IMR-90 (cell line): ENCODE measurements at regions not wholly inside any gene's neighbourhood (a gene's known extent, or its start where the extent isn't known, plus 50 kb on each side); places are given as distances from the start of the nearest gene placed in this dataset.

Experiments used
- ATAC-seq: fragments of 200-7000 bp; cut with Tn5 transposase; 2 replicates; pipeline ENCODE4 v1.9.1; 2020; ENCODE audit warnings: low read depth, mild to moderate bottlenecking, moderate library complexity
- BruUV-seq: library from RNA; stranded (reverse); fragments of 400-500 nt; replicated peaks from 2 replicates; lab custom pipeline; 2021; lab: Mats Ljungman, UMichigan
- CTCF ChIA-PET: fragments of 300-600 bp; formaldehyde crosslinking; extraction: SDS; loops from one replicate; lab custom pipeline; 2021; ENCODE audit warnings: antibody characterized with exemption; lab: Yijun Ruan, JAX
- POLR2A ChIA-PET: fragments of 300-600 bp; sonication (Branson Sonifier 250); formaldehyde crosslinking; loops from one replicate; lab custom pipeline; 2022; ENCODE audit warnings: antibody characterized with exemption; ENCODE audit not compliant: unreplicated experiment; lab: Charles Lee
- DNase-seq: peaks from one replicate; pipeline ENCODE4 v3.0.0; 2013
- H2AFZ ChIP-seq: replicated peaks from 2 replicates; pipeline ENCODE3; 2013; ENCODE audit warnings: low read length, mild to moderate bottlenecking; ENCODE audit not compliant: poor library complexity
- H2AK5ac ChIP-seq: 2 replicates; pipeline ENCODE4 v1.6.1; 2013; ENCODE audit warnings: low read depth, low read length, inconsistent platforms
- H2AK9ac ChIP-seq: replicated peaks from 2 replicates; pipeline ENCODE3; 2013; ENCODE audit warnings: mild to moderate bottlenecking, low read depth, low read length, moderate library complexity; ENCODE audit not compliant: poor library complexity
- H2BK120ac ChIP-seq: 2 replicates; pipeline ENCODE4 v1.6.1; 2013; ENCODE audit warnings: low read depth, low read length, inconsistent platforms
- H2BK15ac ChIP-seq: 3 replicates; pipeline ENCODE4 v1.6.1; 2013; ENCODE audit warnings: low read depth, low read length, inconsistent platforms
- H2BK20ac ChIP-seq: 2 replicates; pipeline ENCODE4 v1.6.1; 2013; ENCODE audit warnings: low read depth, mild to moderate bottlenecking, inconsistent platforms, low read length, moderate library complexity
- H2BK5ac ChIP-seq: 2 replicates; pipeline ENCODE4 v1.6.1; 2013; ENCODE audit warnings: mild to moderate bottlenecking, low read depth, low read length, inconsistent platforms; ENCODE audit not compliant: poor library complexity, severe bottlenecking
- H3K14ac ChIP-seq: replicated peaks from 2 replicates; pipeline ENCODE4 v1.6.1; 2013; ENCODE audit warnings: low read depth, low read length, inconsistent platforms
- H3K18ac ChIP-seq: 2 replicates; pipeline ENCODE4 v1.6.1; 2013; ENCODE audit warnings: low read depth, low read length, control low read depth
- H3K23ac ChIP-seq: 2 replicates; pipeline ENCODE4 v1.6.1; 2013; ENCODE audit warnings: low read depth, low read length, inconsistent platforms
- H3K27ac ChIP-seq: 2 replicates; pipeline ENCODE4 v1.5.1; 2013; ENCODE audit warnings: mild to moderate bottlenecking, control low read depth, low read length; ENCODE audit not compliant: insufficient read depth
- H3K27me3 ChIP-seq: 2 replicates; pipeline ENCODE4 v1.6.1; 2013; ENCODE audit warnings: low read length; ENCODE audit not compliant: control insufficient read depth, insufficient read depth
- H3K36me3 ChIP-seq: 2 replicates; pipeline ENCODE4 v1.6.1; 2013; ENCODE audit warnings: low read length, mixed read lengths; ENCODE audit not compliant: control insufficient read depth, insufficient read depth
- H3K4ac ChIP-seq: 2 replicates; pipeline ENCODE4 v1.6.1; 2013; ENCODE audit warnings: low read depth, low read length, inconsistent platforms
- H3K4me1 ChIP-seq: 2 replicates; pipeline ENCODE4 v1.6.1; 2013; ENCODE audit warnings: low read length, mixed read lengths; ENCODE audit not compliant: control insufficient read depth, insufficient read depth
- H3K4me2 ChIP-seq: 2 replicates; pipeline ENCODE4 v1.6.1; 2013; ENCODE audit warnings: low read depth, mild to moderate bottlenecking, control low read depth, low read length, moderate library complexity
- H3K4me3 ChIP-seq: 2 replicates; pipeline ENCODE4 v1.5.1; 2013; ENCODE audit warnings: low read depth, mild to moderate bottlenecking, control low read depth, low read length, moderate library complexity; ENCODE audit not compliant: insufficient read depth
- H3K56ac ChIP-seq: 2 replicates; pipeline ENCODE4 v1.6.1; 2013; ENCODE audit warnings: low read length, inconsistent platforms; ENCODE audit not compliant: insufficient read depth; ENCODE audit errors: extremely low read depth
- H3K79me1 ChIP-seq, 2 experiments: 2 replicates each; pipeline ENCODE4 v1.6.1; 2013; ENCODE audit warnings: low read length in 2 of 2, inconsistent platforms in 1 of 2, low read depth in 1 of 2
- H3K9ac ChIP-seq: 2 replicates; pipeline ENCODE4 v1.6.1; 2013; ENCODE audit warnings: low read depth, low read length, control low read depth
- H3K9me1 ChIP-seq: 2 replicates; pipeline ENCODE4 v1.6.1; 2013; ENCODE audit warnings: low read length, inconsistent platforms; ENCODE audit not compliant: insufficient read depth
- H3K9me3 ChIP-seq: 2 replicates; pipeline ENCODE4 v1.6.1; 2013; ENCODE audit warnings: low read length; ENCODE audit not compliant: control insufficient read depth, insufficient read depth
- H4K20me1 ChIP-seq: 2 replicates; pipeline ENCODE4 v1.6.1; 2013; ENCODE audit warnings: low read length, inconsistent platforms; ENCODE audit not compliant: insufficient read depth
- H4K5ac ChIP-seq: 2 replicates; pipeline ENCODE4 v1.6.1; 2013; ENCODE audit warnings: mild to moderate bottlenecking, low read depth, low read length, control low read depth
- H4K8ac ChIP-seq, 2 experiments: 2 replicates each; pipeline ENCODE4 v1.6.1; 2013; ENCODE audit warnings: low read depth in 2 of 2, low read length in 2 of 2, control low read depth in 1 of 2, inconsistent platforms in 1 of 2
- H4K91ac ChIP-seq: 2 replicates; pipeline ENCODE4 v1.6.1; 2013; ENCODE audit warnings: low read depth, low read length, inconsistent platforms; ENCODE audit not compliant: insufficient read depth
- BHLHE40 ChIP-seq: fragments of 150-350 bp; IDR thresholded peaks from 2 replicates; pipeline ENCODE4 v1.6.1; 2016; ENCODE audit warnings: mild to moderate bottlenecking, low read depth, low read length
- CEBPB ChIP-seq: IDR thresholded peaks from 2 replicates; pipeline ENCODE4 v1.6.1; 2012; ENCODE audit warnings: low read depth, low read length, improper control_type of control experiment
- CHD1 ChIP-seq: IDR thresholded peaks from 2 replicates; pipeline ENCODE4 v1.6.1; 2012; ENCODE audit warnings: low read depth, low read length, improper control_type of control experiment
- CTCF ChIP-seq: conservative IDR thresholded peaks from 2 replicates; pipeline ENCODE4 v1.5.1; 2012; ENCODE audit warnings: mild to moderate bottlenecking, low read depth, low read length, improper control_type of control experiment
- FOS ChIP-seq: fragments of 150-350 bp; IDR thresholded peaks from 2 replicates; pipeline ENCODE4 v1.6.1; 2016; ENCODE audit warnings: low read depth, low read length
- MAFK ChIP-seq: IDR thresholded peaks from 2 replicates; pipeline ENCODE4 v1.6.1; 2012; ENCODE audit warnings: low read depth, low read length, improper control_type of control experiment
- MAZ ChIP-seq: IDR thresholded peaks from 2 replicates; pipeline ENCODE4 v1.6.1; 2012; ENCODE audit warnings: low read depth, mild to moderate bottlenecking, low read length, improper control_type of control experiment, moderate library complexity, borderline replicate concordance
- MXI1 ChIP-seq: IDR thresholded peaks from 2 replicates; pipeline ENCODE4 v1.6.1; 2012; ENCODE audit warnings: low read depth, mild to moderate bottlenecking, low read length, moderate library complexity, borderline replicate concordance
- POLR2A ChIP-seq: IDR thresholded peaks from 2 replicates; pipeline ENCODE4 v1.6.1; 2012; ENCODE audit warnings: mild to moderate bottlenecking, low read depth, low read length
- RAD21 ChIP-seq: IDR thresholded peaks from 2 replicates; pipeline ENCODE4 v1.6.1; 2012; ENCODE audit warnings: low read length, improper control_type of control experiment
- RCOR1 ChIP-seq: IDR thresholded peaks from 2 replicates; pipeline ENCODE4 v1.6.1; 2012; ENCODE audit warnings: mild to moderate bottlenecking, low read length, improper control_type of control experiment; ENCODE audit not compliant: insufficient replicate concordance
- RFX5 ChIP-seq: IDR thresholded peaks from 2 replicates; pipeline ENCODE4 v1.8.0; 2012; ENCODE audit warnings: low read depth, mild to moderate bottlenecking, low read length, moderate library complexity
- SMC3 ChIP-seq: fragments of 150-350 bp; IDR thresholded peaks from 2 replicates; pipeline ENCODE4 v1.6.1; 2016; ENCODE audit warnings: low read depth, mild to moderate bottlenecking, antibody characterized with exemption, low read length, moderate library complexity
- USF2 ChIP-seq: fragments of 150-350 bp; IDR thresholded peaks from 2 replicates; pipeline ENCODE4 v1.6.1; 2017; ENCODE audit warnings: mild to moderate bottlenecking, antibody characterized with exemption, low read length, low read depth
- WGBS, 2 experiments: methylation state at CpG; one replicate each; pipeline versions ENCODE4 v1.1.5 to v1.1.7; 2013; ENCODE audit warnings: missing lambda C conversion rate in 2 of 2; ENCODE audit not compliant: insufficient read length in 1 of 2; ENCODE audit errors: extremely low coverage in 2 of 2; 5-methylcytosine and 5-hydroxymethylcytosine counted together
- dilution Hi-C: fragments of 300-500 bp; cut with HindIII; formaldehyde crosslinking; loops from one replicate; pipeline ENCODE4 v1.14.3; 2018; ENCODE audit warnings: low sequenced_read_pairs; ENCODE audit not compliant: unreplicated experiment
- in situ Hi-C: fragments of 300-500 bp; cut with MboI; formaldehyde crosslinking; loops from 3 replicates; pipeline ENCODE4 v1.14.3; 2019; ENCODE audit warnings: low sequenced_read_pairs, inconsistent platforms, mixed read lengths
- intact Hi-C: fragments of 100-400 bp; cut with micrococcal nuclease; formaldehyde crosslinking; loops from 2 replicates; pipeline ENCODE4 v1.10.0; 2022

- H2AK5ac ChIP-seq = no peak overlapping the region
- no TSS peak for BruUV-seq
- no peaks in the 10 kb centered on the region for H3K79me1 ChIP-seq
- H4K20me1 ChIP-seq = no peaks in the 10 kb centered on the region
- no peak overlapping the region for H3K4me2 ChIP-seq
- no peak overlapping the region for H3K4me3 ChIP-seq
- H3K56ac ChIP-seq = no peak overlapping the region
- no peak overlapping the region for H3K23ac ChIP-seq
- H4K5ac ChIP-seq = no peak overlapping the region
- no peak overlapping the region for H2AFZ ChIP-seq
- dilution Hi-C loops (no loop called here), in situ Hi-C loops (no loop called here), intact Hi-C loops (no loop called here)
- 0 out of 2 replicates have a peak, but pooled peaks cover 2% of the 10 kb centered on the region for H3K9me3 ChIP-seq
- H3K27me3 ChIP-seq = no peaks in the 10 kb centered on the region
- ChIA-PET CTCF (no interaction called here), POLR2A (no interaction called here)
- no peak for DNase-seq
- H2BK15ac ChIP-seq = no peak overlapping the region
- H3K18ac ChIP-seq = no peak overlapping the region
- ATAC-seq = no peak
- no peak overlapping the region for H3K14ac ChIP-seq
- H3K27ac ChIP-seq = no peak overlapping the region
- no peak overlapping the region for H2AK9ac ChIP-seq
- H2BK20ac ChIP-seq = no peak overlapping the region
- no peak overlapping the region for H2BK5ac ChIP-seq
- H4K91ac ChIP-seq = no peak overlapping the region
- no peaks in the 10 kb centered on the region for H3K4me1 ChIP-seq
- H4K8ac ChIP-seq = no peak overlapping the region
- no peaks in the 10 kb centered on the region for H3K9me1 ChIP-seq
- TF ChIP-seq USF2 (no peak), SMC3 (no peak), RFX5 (no peak), RCOR1 (no peak), POLR2A (no peak), CTCF (no peak), RAD21 (no peak), FOS (no peak), MAZ (no peak), MXI1 (no peak), BHLHE40 (no peak), MAFK (no peak), CEBPB (no peak), CHD1 (no peak)
- no peak overlapping the region for H2BK120ac ChIP-seq
- no CpG with 5 or more reads among the region's 2 CpGs for WGBS, 2 experiments
- H3K36me3 ChIP-seq = no peaks in the 10 kb centered on the region
- no peak overlapping the region for H3K9ac ChIP-seq
- H3K4ac ChIP-seq = no peak overlapping the region
These were observed 164.6 kb upstream of the RALGAPA2 start for GRCh38 chr20:20877079-20877478.
